GM19240 (cell line): ENCODE measurements at regions not wholly inside any gene's neighbourhood (a gene's known extent, or its start where the extent isn't known, plus 50 kb on each side); places are given as distances from the start of the nearest gene placed in this dataset.
A peak's percentile ranks its signal among the peaks of the same experiment; 100 is the strongest.

ENCODE experiments used
- DNase-seq: peaks from one replicate; pipeline ENCODE4 v3.0.0; 2011; ENCODE audit warnings: low spot score; ENCODE audit not compliant: insufficient read length

- DNase-seq = no peak
Observed at GRCh38 chr15:38046257-38047051, 112.0 kb downstream of the TMCO5A start.

- no peak for DNase-seq
Observed at GRCh38 chr15:38048001-38048455, 113.6 kb downstream of the TMCO5A start.

GRCh38 chr15:38049891-38050290 is 115.5 kb downstream of the TMCO5A start:
- no peak for DNase-seq

GRCh38 chr15:38050529-38051448 is 116.3 kb downstream of the TMCO5A start:
- DNase-seq = no peak

GRCh38 chr15:38053205-38053604 is 118.8 kb downstream of the TMCO5A start:
- no peak for DNase-seq

- DNase-seq = no peak
Observed at GRCh38 chr15:38053776-38054175, 119.3 kb downstream of the TMCO5A start.

- DNase-seq = no peak
Observed at GRCh38 chr15:38054488-38054887, 120.0 kb downstream of the TMCO5A start.

GRCh38 chr15:38058596-38059075 is 124.2 kb downstream of the TMCO5A start:
- no peak for DNase-seq

- DNase-seq = no peak
Observed at GRCh38 chr15:38059665-38060064, 125.2 kb downstream of the TMCO5A start.

GRCh38 chr15:38061856-38062649 is 127.6 kb downstream of the TMCO5A start:
- no peak for DNase-seq

- no peak for DNase-seq
Observed at GRCh38 chr15:38062696-38063095, 128.3 kb downstream of the TMCO5A start.

- no peak for DNase-seq
Observed at GRCh38 chr15:38065721-38066345, 131.4 kb downstream of the TMCO5A start.

- no peak for DNase-seq
Observed at GRCh38 chr15:38066612-38067011, 132.2 kb downstream of the TMCO5A start.

- peak; percentile 50 for DNase-seq
Observed at GRCh38 chr15:38068626-38069391, 134.4 kb downstream of the TMCO5A start.

GRCh38 chr15:38069511-38070011 is 135.1 kb downstream of the TMCO5A start:
- DNase-seq = no peak

GRCh38 chr15:38070778-38071177 is 136.3 kb downstream of the TMCO5A start:
- DNase-seq = no peak

GRCh38 chr15:38071211-38071972 is 137.0 kb downstream of the TMCO5A start:
- DNase-seq = no peak

GRCh38 chr15:38072007-38072347 is 137.5 kb downstream of the TMCO5A start:
- no peak for DNase-seq
